PC-3 (cell line): ENCODE measurements at regions not wholly inside any gene's neighbourhood (a gene's known extent, or its start where the extent isn't known, plus 50 kb on each side); places are given as distances from the start of the nearest gene placed in this dataset.

Experiments
- ATAC-seq: fragments of 200-7000 bp; cut with Tn5 transposase; 2 replicates; pipeline ENCODE4 v1.9.1; 2020; ENCODE audit warnings: mild to moderate bottlenecking, moderate library complexity
- BruUV-seq: library from RNA; stranded (reverse); fragments of 400-500 nt; replicated peaks from 2 replicates; lab custom pipeline; 2021; lab: Mats Ljungman, UMichigan
- CTCF ChIA-PET: fragments of 300-600 bp; sonication (Branson Sonifier 250); formaldehyde crosslinking; loops from one replicate; lab custom pipeline; 2022; ENCODE audit warnings: antibody characterized with exemption; lab: Charles Lee
- POLR2A ChIA-PET: fragments of 300-600 bp; sonication (Branson Sonifier 250); formaldehyde crosslinking; loops from one replicate; lab custom pipeline; 2022; ENCODE audit warnings: antibody characterized with exemption; ENCODE audit not compliant: unreplicated experiment; lab: Charles Lee
- DNase-seq: peaks from one replicate; pipeline ENCODE4 v3.0.0-alpha.2; 2015
- H2AFZ ChIP-seq: fragments of 300-600 bp; sonication (generic); 2 replicates; pipeline ENCODE4 v1.6.0; 2016; ENCODE audit warnings: antibody characterized with exemption, low read length
- H3F3A ChIP-seq: fragments of 300-600 bp; sonication (generic); one replicate; pipeline ENCODE4 v1.6.0; 2017; ENCODE audit warnings: antibody characterized with exemption, low read length, control low read depth, mild to moderate bottlenecking; ENCODE audit not compliant: unreplicated experiment
- H3K27ac ChIP-seq: fragments of 300-600 bp; sonication (generic); 2 replicates; pipeline ENCODE4 v1.5.1; 2016; ENCODE audit warnings: mild to moderate bottlenecking, low read length
- H3K27me3 ChIP-seq: fragments of 300-600 bp; sonication (generic); 2 replicates; pipeline ENCODE4 v1.6.1; 2016; ENCODE audit warnings: low read length, mixed read lengths
- H3K36me3 ChIP-seq: fragments of 300-600 bp; sonication (generic); 2 replicates; pipeline ENCODE4 v1.6.1; 2016; ENCODE audit warnings: low read depth, mixed run types, low read length, mixed read lengths
- H3K4me1 ChIP-seq: fragments of 300-600 bp; sonication (generic); 2 replicates; pipeline ENCODE4 v1.5.1; 2016; ENCODE audit warnings: low read length; ENCODE audit not compliant: insufficient read depth
- H3K4me2 ChIP-seq: fragments of 300-600 bp; sonication (generic); 2 replicates; pipeline ENCODE4 v1.6.0; 2016; ENCODE audit warnings: low read length
- H3K4me3 ChIP-seq: fragments of 300-600 bp; sonication (generic); 2 replicates; pipeline ENCODE4 v1.5.1; 2016; ENCODE audit warnings: mild to moderate bottlenecking, low read length, mixed read lengths
- H3K79me2 ChIP-seq: fragments of 300-600 bp; sonication (generic); 2 replicates; pipeline ENCODE4 v1.6.1; 2017; ENCODE audit warnings: low read length, mixed read lengths
- H3K9ac ChIP-seq: fragments of 300-600 bp; sonication (generic); 2 replicates; pipeline ENCODE4 v1.6.0; 2016; ENCODE audit warnings: mild to moderate bottlenecking, low read length
- H3K9me2 ChIP-seq: fragments of 300-600 bp; sonication (generic); replicated peaks from 2 replicates; pipeline ENCODE4 v1.6.1; 2016; ENCODE audit warnings: mixed run types, low read length, mixed read lengths
- H3K9me3 ChIP-seq: fragments of 300-600 bp; sonication (generic); 2 replicates; pipeline ENCODE4 v1.6.1; 2016; ENCODE audit warnings: low read length, mixed read lengths
- H4K20me1 ChIP-seq: fragments of 300-600 bp; sonication (generic); 2 replicates; pipeline ENCODE4 v1.6.1; 2016; ENCODE audit warnings: low read length, mixed read lengths
- EZH2 ChIP-seq: fragments of 300-600 bp; sonication (generic); IDR thresholded peaks from one replicate; pipeline ENCODE4 v1.6.1; 2017; ENCODE audit warnings: antibody characterized with exemption, mild to moderate bottlenecking, low read length; ENCODE audit not compliant: unreplicated experiment
- EZH2phosphoT487 ChIP-seq: fragments of 300-600 bp; sonication (generic); IDR thresholded peaks from 2 replicates; pipeline ENCODE4 v1.6.1; 2018; ENCODE audit warnings: mild to moderate bottlenecking, antibody characterized with exemption, low read length, borderline replicate concordance
- intact Hi-C: fragments of 100-400 bp; cut with micrococcal nuclease; formaldehyde crosslinking; loops from 2 replicates; pipeline ENCODE4 v1.9.0; 2023
- TF ChIP-seq, protein P1 (sequence below): fragments of 300-600 bp; sonication (generic); conservative IDR thresholded peaks from 2 replicates; pipeline ENCODE4 v1.5.1; 2017; ENCODE audit warnings: antibody characterized with exemption, low read depth, mild to moderate bottlenecking, low read length

DNA sequence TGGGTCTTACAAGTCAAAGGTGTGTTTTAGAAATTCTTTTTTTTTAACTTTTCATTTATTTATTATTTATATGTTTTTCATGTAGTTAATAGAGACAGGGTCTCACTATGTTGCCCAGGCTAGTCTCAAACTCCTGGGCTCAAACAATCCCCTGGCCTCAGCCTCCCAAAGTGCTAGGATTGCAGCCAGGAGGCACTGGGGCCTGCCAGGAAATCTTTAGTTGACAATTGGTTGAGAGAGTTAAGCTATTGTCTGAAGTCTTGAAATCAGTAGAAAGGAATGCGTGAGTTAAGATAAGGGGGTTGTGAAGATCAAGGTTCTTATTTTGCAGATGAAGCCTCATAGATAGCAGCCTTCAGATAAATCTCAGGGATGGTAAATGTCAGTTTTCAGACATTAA is 245.4 kb upstream of the GALNT17 start:
- H3K4me2 ChIP-seq: no peak overlapping the region
- H3K4me3 ChIP-seq: no peak overlapping the region
- BruUV-seq: no TSS peak
- intact Hi-C loops: no loop called here
- CTCF ChIA-PET: no interaction called here
- H2AFZ ChIP-seq: no peak overlapping the region
- no peaks in the 10 kb centered on the region for H3K36me3 ChIP-seq
- no peaks in the 10 kb centered on the region for H3K4me1 ChIP-seq
- POLR2A ChIA-PET: no interaction called here
- DNase-seq (no peak), ATAC-seq (no peak)
- no peaks in the 10 kb centered on the region for H3F3A ChIP-seq
- H4K20me1 ChIP-seq: no peaks in the 10 kb centered on the region
- TF ChIP-seq EZH2phosphoT487: no peak
- no peak for TF ChIP-seq EZH2
- TF ChIP-seq, protein P1, sequence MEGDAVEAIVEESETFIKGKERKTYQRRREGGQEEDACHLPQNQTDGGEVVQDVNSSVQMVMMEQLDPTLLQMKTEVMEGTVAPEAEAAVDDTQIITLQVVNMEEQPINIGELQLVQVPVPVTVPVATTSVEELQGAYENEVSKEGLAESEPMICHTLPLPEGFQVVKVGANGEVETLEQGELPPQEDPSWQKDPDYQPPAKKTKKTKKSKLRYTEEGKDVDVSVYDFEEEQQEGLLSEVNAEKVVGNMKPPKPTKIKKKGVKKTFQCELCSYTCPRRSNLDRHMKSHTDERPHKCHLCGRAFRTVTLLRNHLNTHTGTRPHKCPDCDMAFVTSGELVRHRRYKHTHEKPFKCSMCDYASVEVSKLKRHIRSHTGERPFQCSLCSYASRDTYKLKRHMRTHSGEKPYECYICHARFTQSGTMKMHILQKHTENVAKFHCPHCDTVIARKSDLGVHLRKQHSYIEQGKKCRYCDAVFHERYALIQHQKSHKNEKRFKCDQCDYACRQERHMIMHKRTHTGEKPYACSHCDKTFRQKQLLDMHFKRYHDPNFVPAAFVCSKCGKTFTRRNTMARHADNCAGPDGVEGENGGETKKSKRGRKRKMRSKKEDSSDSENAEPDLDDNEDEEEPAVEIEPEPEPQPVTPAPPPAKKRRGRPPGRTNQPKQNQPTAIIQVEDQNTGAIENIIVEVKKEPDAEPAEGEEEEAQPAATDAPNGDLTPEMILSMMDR: no peak
- H3K27ac ChIP-seq: no peak overlapping the region
- no peak overlapping the region for H3K9ac ChIP-seq
- H3K9me2 ChIP-seq: no peaks in the 10 kb centered on the region
- no peaks in the 10 kb centered on the region for H3K9me3 ChIP-seq
- H3K79me2 ChIP-seq: no peaks in the 10 kb centered on the region
- no peaks in the 10 kb centered on the region for H3K27me3 ChIP-seq

DNA sequence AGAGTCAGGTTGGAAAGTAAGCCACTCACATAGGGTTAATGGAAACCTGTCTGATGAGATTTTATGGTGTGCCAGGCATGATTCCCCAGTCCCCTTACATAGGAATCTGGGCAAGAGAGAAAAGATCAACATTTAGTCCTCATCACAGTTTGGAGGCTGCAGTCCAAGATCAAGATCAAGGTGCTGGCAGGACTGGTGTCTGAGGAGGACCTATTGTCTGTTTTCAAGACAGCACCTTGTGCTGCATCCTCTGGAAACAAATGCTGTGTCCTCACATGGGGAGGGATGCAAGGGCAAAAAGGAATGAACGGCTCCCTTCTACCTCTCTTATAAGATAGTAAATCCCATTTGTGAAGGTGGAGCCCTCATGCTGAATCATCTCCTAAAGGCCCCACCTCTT is 244.8 kb upstream of the GALNT17 start:
- no peak for ATAC-seq
- Histone ChIP-seq H3K4me1 (no peaks in the 10 kb centered on the region), H3K79me2 (no peaks in the 10 kb centered on the region), H3K4me2 (no peak overlapping the region), H3K9me2 (no peaks in the 10 kb centered on the region), H3K27ac (no peak overlapping the region), H3K9ac (no peak overlapping the region), H3K4me3 (no peak overlapping the region), H3F3A (no peaks in the 10 kb centered on the region), H2AFZ (no peak overlapping the region), H3K36me3 (no peaks in the 10 kb centered on the region), H3K9me3 (no peaks in the 10 kb centered on the region), H3K27me3 (no peaks in the 10 kb centered on the region), H4K20me1 (no peaks in the 10 kb centered on the region)
- DNase-seq: no peak
- TF ChIP-seq EZH2phosphoT487 (no peak), EZH2 (no peak)
- TF ChIP-seq, protein P1: no peak
- intact Hi-C loops: no loop called here
- ChIA-PET CTCF (no interaction called here), POLR2A (no interaction called here)
- BruUV-seq: no TSS peak

DNA sequence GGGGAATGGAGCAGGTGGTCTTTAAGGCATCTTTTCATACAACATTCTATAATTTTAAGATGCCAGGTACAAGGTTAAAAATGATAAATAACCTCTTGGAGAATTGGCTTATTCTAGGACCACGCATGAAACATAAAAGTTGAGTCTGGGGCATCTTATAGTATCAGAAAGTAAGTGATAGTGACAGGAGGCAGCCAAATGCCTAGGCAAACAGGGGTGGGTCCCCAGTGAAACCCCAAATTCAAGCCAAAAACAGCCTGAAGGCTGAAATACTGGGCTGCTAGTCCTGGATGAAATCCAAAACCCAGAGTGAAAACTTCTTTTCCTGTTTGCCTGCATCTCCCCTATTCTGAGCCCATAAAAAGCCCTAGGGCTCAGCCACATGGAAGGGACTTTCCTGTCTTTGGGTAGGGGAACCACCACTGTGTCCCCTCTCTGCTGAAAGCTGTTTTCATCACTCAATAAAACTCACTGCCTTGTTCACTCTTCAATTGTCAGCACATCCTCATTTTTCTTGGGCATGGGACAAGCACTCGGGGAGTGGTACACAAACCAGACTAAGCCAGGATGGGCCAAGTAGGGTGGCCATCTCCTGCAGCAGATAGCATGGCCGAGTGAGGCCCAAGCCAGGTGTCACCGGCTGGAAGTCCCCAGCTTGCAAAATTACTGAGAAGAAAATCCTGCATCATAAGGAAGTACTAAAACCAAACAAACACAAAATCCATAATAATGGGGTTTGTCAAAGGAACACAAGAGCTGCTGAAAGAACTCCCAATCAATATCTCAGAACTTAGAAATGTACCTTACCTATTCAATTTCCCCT is 241.6 kb upstream of the GALNT17 start:
- ATAC-seq (no peak), DNase-seq (no peak)
- intact Hi-C loops: no loop called here
- Histone ChIP-seq H3K27ac (no peak overlapping the region), H3K36me3 (no peaks in the 10 kb centered on the region), H3F3A (no peaks in the 10 kb centered on the region), H3K27me3 (no peaks in the 10 kb centered on the region), H2AFZ (no peak overlapping the region), H4K20me1 (no peaks in the 10 kb centered on the region), H3K4me2 (no peak overlapping the region), H3K9me2 (no peaks in the 10 kb centered on the region), H3K4me1 (no peaks in the 10 kb centered on the region), H3K9ac (no peak overlapping the region), H3K79me2 (no peaks in the 10 kb centered on the region), H3K4me3 (no peak overlapping the region), H3K9me3 (no peaks in the 10 kb centered on the region)
- ChIA-PET POLR2A (no interaction called here), CTCF (no interaction called here)
- TF ChIP-seq EZH2 (no peak), EZH2phosphoT487 (no peak)
- TF ChIP-seq, protein P1: no peak
- BruUV-seq: no TSS peak
